HG03039 (cell line): ENCODE measurements at regions not wholly inside any gene's neighbourhood (a gene's known extent, or its start where the extent isn't known, plus 50 kb on each side); places are given as distances from the start of the nearest gene placed in this dataset.

Experiments used
- ATAC-seq: cut with Tn5 transposase; IDR thresholded peaks from one replicate; pipeline ENCODE4 v1.9.1; 2021; ENCODE audit warnings: mild to moderate bottlenecking, moderate library complexity; ENCODE audit not compliant: unreplicated experiment

DNA sequence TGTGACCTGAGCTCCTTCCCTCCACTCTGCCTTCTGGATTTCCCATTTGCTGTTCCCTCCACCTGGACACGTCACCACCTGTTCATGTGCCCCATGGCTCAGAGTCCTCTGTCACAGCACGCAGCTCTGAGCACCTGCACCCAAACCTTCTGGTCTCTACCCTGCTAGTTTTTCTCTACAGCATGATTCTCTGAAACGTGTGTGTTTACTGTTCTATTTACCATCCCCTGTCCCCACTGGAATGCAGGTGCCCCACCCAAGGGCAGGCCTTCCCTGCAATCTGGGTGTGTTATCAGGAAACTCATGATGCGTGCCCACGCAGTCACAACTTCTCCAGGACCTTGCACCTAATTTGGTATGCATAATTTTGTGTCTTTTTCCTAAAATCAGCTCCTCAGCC lies 284.4 kb upstream of the IGFBP3 start:
- no peak for ATAC-seq

DNA sequence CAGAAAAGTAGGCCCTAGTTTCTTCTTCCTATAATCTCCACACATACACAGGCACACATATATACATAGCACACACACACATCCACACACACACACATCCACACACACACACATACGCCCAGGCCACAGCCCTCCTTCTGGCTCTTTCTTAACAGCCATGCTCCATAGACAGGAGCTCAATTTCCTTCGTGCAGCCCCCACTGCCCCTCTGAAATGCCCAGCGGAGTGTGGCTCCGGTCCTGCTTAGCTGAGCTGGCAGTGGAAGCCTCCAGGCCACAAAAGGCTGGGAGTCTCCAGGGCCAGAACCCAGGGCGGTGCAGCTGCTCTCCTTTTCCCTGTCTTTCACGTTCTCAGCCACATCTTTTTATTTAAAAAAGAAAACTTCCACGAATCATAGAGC lies 282.9 kb upstream of the IGFBP3 start:
- ATAC-seq, result no peak

DNA sequence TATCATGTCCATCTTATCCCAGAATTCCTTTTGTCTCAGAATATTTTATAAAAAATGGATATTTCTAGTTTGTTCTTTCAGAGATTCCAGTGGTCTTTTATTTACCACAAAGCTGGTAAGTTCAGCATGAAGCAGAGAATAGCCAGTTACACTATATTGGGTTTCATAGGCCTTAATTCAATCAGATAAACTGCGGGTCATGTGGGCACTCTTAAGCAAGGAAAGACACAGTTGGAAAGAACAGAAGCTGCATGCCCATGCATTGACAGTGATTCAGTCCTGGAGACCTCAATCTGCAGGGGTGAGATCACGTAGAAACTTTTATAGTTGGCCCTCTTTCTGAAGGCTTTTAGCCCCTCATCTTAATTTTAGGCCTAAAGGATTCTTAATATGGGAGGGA lies 281.3 kb upstream of the IGFBP3 start:
- ATAC-seq, result no peak

DNA sequence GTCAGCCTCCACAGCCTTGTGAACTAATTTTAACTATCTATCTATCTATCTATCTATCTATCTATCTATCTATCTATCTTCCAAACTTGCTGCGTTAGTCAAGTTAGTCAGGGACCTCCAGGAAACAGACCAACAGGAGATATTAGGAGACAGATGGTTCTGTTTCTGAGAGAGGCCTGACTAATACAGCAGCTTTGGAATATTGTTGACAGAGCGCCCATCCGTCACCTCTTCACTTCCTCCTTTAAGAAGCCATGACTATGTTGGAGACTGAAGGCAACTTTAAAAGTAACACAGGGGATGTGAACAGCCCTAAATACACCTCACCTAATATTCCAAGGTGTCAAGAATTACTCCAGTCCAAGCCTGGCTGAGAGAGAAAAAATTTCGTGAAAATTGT lies 280.9 kb upstream of the IGFBP3 start:
- ATAC-seq, result no peak

DNA sequence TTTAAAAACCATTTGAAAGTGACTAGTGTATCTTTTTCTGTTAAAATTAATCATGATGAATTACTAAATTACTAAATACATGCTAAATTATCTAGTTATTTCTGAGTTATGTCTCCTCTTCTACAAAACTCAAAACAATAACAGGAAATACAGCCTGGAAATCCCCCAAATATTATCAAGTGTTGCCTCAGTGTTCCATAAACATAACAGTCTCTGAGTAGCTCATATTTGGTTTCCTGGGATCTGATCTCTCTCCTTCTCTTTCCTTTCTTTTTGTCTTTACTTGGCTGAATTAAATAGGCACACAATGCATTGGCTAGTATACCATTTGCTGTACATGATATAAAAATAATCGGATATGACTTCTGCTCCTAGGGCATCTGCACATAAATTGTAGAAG lies 277.6 kb upstream of the IGFBP3 start:
- ATAC-seq, result no peak

DNA sequence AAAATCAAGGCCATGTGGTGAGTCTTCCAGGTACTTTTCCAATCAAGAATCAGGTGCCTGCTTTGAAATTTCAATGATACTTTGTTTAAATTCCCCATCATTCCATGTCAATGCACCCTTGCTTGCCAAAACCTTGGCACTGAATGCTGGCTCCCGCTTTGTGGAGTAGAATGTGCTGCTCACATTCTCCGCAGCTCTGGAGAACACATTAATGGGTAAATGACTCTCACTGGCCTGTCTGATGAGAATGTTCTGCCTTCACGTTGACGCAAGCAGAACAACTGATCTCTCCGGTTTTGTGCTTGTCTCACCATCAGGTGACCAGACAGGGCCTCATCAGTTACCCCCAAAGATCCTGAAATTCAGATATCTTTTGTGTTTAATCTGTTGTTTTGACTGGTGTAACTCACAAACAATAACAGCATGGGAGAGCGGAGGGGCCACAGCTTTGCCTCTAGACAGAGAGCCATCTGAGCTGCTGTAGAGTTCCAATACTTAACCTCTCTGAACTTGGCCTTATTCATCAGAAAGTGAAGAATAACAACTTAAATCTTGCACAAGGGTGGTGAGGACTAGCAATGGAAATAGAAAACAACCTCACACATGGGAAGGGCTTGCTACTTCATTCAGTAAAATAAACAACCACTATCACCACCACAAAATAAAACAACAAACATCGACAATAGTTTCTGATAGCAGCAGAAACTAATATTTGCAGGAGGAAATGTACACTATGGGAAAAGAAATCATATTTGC lies 276.9 kb upstream of the IGFBP3 start:
- ATAC-seq, result no peak

DNA sequence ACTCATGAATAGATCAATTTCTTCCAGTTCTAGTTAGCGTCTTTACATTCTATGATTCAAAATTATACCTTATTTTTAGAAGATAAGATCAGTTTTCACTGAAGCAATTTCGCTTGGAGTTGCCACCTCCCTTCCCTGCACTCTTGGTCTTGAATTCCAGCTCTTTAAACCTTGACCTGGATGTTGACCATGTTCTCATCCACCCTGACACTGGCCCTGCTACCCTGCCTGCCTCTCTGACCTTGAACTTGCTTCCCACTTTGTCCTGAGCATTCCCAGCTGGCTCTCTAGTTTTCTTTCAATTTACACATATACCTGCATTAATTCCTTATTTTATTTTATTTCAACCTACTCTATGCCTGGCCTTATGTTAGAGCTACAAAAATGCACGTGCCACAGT lies 274.9 kb upstream of the IGFBP3 start:
- no peak for ATAC-seq

DNA sequence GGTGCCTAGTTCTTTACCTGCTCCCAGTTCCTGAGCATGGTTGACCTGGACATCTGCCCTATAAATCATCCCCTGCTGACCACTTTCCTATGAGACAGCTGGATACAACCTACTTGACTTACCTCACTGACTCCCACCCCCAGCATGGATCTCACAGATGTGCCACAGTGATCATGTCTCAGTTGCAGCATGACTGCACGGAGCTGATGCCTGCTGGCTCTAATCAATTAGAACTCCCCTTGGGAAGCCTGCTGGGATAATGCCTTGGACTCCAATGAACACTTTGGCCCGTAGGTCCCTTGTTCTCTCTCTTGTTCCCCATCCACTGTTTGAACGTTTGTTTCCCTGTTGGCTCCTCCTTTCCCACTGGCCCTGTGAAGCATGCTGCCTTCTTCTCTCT lies 271.2 kb upstream of the IGFBP3 start:
- ATAC-seq, result no peak

DNA sequence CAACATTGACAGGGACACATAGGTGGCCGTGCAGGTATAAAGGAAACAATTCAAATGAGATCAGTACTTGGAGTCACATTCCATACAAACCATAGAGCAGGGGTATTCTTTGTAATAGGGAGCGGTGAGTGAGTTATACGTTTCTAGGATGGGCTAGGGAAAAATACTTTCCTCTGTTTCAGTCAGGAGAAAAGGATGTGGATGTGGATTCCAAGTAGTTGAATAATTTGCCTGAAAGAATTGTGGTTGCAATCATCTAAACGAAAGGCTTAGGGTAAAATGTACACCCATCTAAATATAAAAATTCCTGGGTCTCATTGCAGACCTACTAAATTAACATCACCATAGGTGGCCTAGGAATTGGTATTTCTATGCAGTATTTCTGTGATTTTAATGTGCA lies 270.7 kb upstream of the IGFBP3 start:
- no peak for ATAC-seq

DNA sequence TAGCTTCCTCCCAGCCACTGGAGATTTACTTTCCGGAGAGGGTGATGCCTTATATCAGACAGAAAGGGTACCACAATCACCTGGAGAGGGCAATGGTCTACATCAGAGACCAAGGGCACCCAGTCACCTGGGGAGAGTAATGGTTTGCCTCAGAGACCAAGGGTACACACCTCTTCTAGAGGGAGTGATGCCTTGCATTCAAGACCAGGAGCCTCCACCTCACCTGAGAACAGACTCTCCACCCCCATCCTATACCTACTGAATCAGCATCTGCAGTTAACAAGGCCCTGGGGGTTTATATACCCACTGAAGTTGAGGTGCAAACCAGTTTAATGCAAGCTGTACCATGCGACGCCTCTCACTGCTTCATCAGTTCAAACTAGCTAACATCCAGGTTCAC lies 270.2 kb upstream of the IGFBP3 start:
- ATAC-seq, result no peak

DNA sequence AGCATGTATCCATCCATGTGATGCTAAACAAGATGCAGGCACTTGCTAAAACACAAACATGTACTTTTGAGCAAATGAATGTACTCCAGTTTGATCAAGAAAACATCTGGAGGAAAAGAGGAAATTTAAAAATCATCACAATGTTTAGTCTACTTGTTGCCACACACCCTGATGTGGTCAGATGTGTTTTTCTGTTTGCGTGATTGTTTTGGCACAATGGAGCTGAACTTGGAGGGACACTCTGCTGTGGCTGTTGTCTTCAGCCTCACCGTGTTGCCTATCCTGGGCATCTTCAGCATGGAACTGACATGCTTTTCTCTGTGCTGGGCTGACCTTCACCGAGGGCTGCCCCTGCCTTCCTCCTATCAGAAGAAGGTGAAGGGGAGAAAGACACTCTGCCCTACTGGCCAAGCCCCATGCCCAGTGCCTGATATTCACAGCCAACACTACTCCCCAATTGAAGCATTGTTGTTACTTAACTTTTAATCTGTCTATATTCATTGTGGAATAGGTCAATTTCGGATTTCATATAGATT lies 268.3 kb upstream of the IGFBP3 start:
- ATAC-seq, result no peak

DNA sequence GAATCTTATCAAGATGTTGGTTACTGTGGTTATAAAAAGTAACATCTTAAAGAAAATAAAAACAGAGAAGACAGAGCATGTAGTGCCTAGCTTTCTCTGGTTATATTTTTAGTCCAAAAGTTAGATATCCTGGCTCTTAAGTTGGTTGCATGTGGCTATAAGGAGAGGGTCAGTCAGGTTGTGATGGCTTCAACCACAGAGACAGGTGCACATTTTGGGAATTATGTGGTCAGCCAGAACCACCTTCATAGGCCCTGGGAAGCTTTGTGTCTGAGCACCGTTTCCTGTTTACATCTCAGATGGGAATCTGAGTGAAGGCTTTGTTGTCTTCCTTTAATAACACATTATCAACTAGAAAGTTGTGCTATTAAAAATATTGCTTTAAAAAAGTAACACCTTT lies 265.1 kb upstream of the IGFBP3 start:
- no peak for ATAC-seq

DNA sequence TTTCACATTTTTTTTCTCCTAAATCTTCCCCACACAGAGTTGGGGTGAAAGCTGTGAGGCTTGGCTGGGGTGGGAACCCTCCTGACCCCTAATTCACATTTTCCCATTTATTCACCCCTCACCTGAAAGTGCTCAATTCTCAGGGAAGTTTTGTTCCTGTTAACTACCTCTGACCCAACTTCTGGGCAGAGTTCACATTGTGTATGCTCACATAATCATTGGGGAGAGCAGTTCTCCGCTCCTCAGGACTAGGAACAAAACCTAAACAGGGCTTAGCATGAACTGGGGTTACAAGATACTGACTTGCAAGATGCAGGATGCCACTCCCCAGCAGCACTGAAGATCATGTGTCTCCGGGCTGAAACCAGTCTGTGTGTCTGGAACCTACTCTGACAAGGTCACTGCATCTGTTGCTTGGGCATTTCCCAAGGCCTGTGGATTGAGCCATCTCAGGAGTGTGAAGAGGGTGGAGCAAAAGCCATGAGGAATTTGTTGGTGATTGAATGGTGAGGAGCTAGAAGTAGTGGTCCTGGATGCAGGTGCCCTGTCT lies 258.1 kb upstream of the IGFBP3 start:
- no peak for ATAC-seq

DNA sequence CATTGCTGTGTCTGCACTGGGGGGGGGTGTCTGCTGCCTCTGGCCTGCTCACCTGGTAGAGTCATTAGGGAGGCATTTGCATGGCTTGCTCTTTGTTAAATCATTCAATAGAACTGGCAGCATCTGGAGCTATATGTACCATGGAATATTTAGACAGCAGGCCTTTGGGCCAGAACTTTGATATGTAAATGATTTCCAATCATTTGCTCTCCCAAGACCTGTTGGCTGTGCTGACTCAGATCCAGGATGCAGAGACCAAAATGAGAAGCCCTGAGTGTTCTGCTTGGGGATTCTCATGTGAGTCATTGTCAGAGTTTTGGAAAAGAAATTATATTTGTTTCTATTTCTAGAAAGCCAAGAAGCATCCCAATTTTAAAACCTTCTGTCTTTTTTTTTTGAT lies 257.6 kb upstream of the IGFBP3 start:
- no peak for ATAC-seq

DNA sequence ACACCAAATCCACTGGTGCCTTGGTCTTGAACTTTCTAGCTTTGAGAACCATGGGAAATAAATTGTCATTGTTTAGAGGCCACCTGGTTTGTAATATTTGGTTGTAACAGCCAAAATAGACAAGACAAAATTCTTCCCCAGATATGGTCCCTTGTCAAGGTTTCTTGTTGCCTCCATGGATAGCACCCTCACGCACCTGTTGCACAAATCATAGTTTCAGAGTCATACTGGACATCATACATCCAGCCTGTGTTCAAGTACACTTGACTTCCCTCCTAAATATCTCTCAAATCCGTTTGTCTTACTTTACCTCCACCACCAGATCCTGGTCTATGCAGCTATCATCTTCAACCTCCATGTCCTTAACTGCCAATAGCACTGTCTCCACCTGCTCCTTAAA lies 256.7 kb upstream of the IGFBP3 start:
- ATAC-seq, result no peak

DNA sequence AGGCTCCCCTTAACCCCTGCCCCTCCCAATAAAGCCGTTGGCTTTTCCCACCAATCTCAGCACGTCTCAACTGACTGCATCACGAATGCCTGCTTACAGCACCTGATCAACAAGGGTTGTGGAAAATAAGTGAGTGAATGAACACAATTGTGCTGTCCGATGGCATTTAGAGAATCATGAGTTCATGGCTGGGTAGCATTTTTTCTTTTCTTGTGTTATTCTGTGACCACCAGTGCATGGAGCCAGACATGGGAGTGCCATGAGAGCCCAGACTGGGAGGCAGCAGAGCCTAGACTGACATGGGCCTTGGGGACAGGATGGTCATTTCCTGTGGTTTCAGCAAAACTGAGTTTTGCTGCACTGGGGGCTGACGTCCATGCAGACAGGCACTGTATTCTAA lies 254.1 kb upstream of the IGFBP3 start:
- ATAC-seq, result no peak

DNA sequence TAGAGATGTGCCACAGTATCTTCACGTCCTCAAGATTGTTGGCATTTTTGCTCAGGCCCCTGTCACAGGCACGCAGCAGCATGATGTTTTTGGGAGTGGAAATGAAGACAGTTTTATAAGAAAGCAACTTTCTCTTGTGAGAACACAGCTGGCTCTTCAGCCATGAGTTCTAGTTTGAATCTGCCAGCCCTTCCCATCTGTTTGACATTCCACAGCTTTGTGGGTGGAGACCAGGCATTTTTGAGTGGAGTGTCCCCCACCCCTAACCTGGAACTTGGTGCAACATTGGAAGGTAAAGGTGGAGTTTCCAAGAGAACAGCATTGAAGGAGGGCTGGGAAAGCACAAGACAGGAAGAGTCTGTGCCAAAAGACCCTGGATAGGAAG lies 253.1 kb upstream of the IGFBP3 start:
- ATAC-seq, result no peak

DNA sequence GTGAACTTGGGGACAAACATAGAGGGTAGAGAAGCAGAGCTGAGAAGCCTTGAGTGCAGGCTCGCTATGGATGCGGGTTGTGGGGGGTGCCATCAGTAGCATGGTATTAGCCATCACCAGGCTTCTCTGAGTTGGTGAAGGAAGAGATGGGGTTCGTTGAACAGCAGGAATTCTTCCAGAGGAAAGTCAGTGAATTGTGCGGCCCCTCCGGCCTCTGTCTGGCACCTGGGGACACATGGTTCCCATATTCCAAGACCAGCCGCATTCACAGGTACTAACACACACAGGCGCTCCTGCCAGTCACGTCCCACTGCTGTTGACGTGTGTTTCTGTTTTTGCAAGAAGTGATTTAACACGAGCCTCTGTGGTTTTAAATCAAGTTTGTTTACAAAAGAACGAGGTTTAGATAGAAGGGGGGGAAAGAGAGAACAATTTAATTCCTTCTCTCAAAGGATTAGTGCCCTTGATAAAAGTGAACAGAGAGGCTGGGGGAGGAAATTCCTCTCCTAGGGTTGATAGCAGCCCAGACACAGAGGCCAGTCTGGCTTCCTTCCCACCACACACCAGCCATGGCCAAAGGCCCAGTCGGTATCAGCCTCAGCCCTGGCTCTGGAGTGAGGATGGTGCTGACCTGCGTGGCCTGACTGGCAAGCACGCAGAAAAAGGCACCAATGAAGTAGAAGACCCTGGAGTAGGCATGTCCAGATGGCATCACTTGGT lies 252.6 kb upstream of the IGFBP3 start:
- no peak for ATAC-seq

DNA sequence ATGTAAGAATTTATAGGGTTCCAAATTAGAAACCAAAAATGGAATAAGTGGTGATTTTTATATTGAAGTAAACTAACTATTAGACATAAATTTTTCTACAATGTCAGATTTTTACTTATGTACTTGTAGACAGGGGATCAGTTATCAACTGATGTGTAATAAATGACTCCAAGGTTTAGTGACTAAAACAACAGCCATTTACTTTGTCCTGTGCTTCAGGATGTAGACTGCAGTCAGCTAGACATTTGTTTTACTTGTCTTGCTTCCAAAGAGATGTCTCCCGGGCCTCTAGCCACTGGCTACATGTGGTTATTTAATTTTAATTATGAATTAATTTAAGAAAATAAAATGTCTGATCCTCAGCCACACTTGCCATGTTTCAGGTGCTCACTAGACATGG lies 249.7 kb upstream of the IGFBP3 start:
- ATAC-seq, result no peak

DNA sequence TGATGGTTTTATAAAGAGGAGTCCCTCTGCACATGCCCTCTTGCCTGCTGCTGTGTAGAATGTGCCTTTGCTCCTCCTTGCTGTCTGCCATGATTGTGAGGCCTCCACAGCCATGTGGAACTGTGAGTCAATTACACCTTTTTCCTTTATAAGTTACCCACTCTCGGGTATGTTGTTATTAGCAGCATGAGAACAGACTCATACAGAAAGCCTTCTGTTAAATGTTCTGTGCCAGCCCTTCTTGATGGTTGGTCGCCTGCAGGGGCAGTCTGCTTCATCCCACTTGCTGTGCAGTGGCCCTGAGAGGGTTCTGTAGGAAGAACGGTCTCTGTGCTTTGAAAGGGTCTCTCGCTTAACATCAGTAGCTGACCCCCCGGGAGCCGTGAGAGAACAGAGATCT lies 248.9 kb upstream of the IGFBP3 start:
- ATAC-seq, result no peak

DNA sequence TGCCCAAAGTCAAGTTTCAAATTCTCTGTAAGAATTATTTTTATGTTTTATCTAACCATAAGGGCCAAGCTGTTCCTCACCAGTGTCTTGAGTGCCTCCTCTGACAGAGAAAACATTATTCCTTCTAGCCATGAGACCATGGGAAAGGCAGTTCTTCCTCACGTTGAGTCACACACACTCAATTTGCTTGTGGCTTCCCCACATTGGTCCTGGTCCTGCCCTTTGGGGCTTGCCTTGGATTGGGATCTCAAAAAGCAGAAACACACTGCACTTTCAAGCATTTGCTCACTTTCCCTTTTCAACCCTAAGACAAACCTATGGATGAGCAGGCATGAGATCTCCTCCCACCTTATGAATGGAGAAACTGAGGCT lies 248.3 kb upstream of the IGFBP3 start:
- ATAC-seq, result no peak

DNA sequence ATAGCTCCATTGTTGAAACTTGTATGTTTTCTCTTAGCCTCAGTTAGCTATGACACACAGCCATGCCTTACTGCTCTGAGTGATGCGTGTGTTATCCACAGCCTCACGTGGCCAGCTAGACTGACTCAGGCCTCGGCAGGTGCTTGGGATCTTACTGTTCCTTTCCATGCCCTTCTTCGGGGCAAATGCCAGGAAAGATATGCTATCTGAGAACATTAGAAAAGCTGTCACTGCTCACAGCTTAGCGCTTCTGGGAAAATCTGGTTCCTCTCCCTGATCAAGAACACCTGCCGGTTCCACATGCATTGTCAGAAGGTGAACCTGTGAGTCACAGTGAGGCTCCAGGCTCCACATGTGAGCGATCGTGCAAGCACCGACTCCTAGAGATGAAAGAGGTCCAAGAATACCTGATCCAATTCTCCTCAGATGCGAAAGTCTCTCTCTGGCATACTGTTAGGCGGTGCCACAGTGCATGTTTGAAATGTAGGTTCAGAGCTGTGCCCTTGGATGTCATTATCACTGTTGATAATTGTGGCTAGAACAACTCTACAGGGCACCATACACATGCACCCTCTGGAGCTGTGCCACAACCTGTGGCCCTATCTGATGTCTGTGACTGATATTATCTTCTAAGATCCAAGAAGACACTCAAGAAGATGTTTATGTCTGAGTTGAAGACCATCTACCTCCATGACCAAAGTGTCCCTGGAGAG lies 247.8 kb upstream of the IGFBP3 start:
- no peak for ATAC-seq
